CD8-positive, alpha-beta memory T cell (primary cell): ENCODE measurements at regions not wholly inside any gene's neighbourhood (a gene's known extent, or its start where the extent isn't known, plus 50 kb on each side); places are given as distances from the start of the nearest gene placed in this dataset.
"Not testable (repeated sequence)": the region's sequence is repeated elsewhere in the genome, so short reads cannot be mapped to it uniquely, and the experiment has no call there.

ENCODE experiments used
- CTCF ChIA-PET: fragments of 350-600 bp; sonication (Branson Sonifier 250); formaldehyde crosslinking; loops from one replicate; lab custom pipeline; 2021; ENCODE audit warnings: antibody characterized with exemption; lab: Charles Lee
- POLR2A ChIA-PET: fragments of 350-600 bp; sonication (Branson Sonifier 250); formaldehyde crosslinking; loops from one replicate; lab custom pipeline; 2021; ENCODE audit warnings: antibody characterized with exemption; lab: Charles Lee
- DNase-seq, 5 donors: peaks; one replicate each; pipeline versions ENCODE4 v3.0.0 to v3.0.0-alpha.2; 2020 to 2022; ENCODE audit warnings: mixed read lengths in 1 of 5
- H3K27ac ChIP-seq: one replicate; pipeline ENCODE4 v1.7.0; 2013; ENCODE audit warnings: low read depth, mild to moderate bottlenecking, low read length, moderate library complexity
- H3K27me3 ChIP-seq: 2 replicates; pipeline ENCODE4 v1.7.0; 2013; ENCODE audit warnings: low read length, mild to moderate bottlenecking; ENCODE audit not compliant: insufficient read depth, poor library complexity, severe bottlenecking
- H3K36me3 ChIP-seq: 2 replicates; pipeline ENCODE4 v1.7.0; 2013; ENCODE audit warnings: mild to moderate bottlenecking, low read length, moderate library complexity; ENCODE audit not compliant: insufficient read depth
- H3K4me1 ChIP-seq: 2 replicates; pipeline ENCODE4 v1.7.0; 2013; ENCODE audit warnings: mild to moderate bottlenecking, low read length, moderate library complexity; ENCODE audit not compliant: insufficient read depth
- H3K4me3 ChIP-seq: 2 replicates; pipeline ENCODE4 v1.7.0; 2013; ENCODE audit warnings: mild to moderate bottlenecking, low read length
- H3K9me3 ChIP-seq: 2 replicates; pipeline ENCODE4 v1.7.0; 2013; ENCODE audit warnings: mild to moderate bottlenecking, low read length
- H3K27ac Mint-ChIP-seq, 8 donors: one replicate each; pipeline ENCODE4 v1.8.0; 2020 to 2021; ENCODE audit warnings: mixed read lengths in 8 of 8, mild to moderate bottlenecking in 6 of 8, inconsistent platforms in 3 of 8, moderate library complexity in 3 of 8
- H3K27me3 Mint-ChIP-seq, 2 donors: one replicate each; pipeline ENCODE4 v1.8.0; 2020 to 2021; ENCODE audit warnings: mixed read lengths in 2 of 2, mild to moderate bottlenecking in 1 of 2, moderate library complexity in 1 of 2
- H3K36me3 Mint-ChIP-seq, 3 donors: one replicate each; pipeline ENCODE4 v1.8.0; 2020 to 2021; ENCODE audit warnings: mixed read lengths in 3 of 3, inconsistent platforms in 1 of 3, mild to moderate bottlenecking in 1 of 3
- H3K4me1 Mint-ChIP-seq, 3 donors: one replicate each; pipeline ENCODE4 v1.8.0; 2020 to 2021; ENCODE audit warnings: mixed read lengths in 3 of 3, inconsistent platforms in 1 of 3, mild to moderate bottlenecking in 1 of 3
- H3K4me3 Mint-ChIP-seq, 7 donors: one replicate each; pipeline ENCODE4 v1.8.0; 2020 to 2021; ENCODE audit warnings: mixed read lengths in 7 of 7, mild to moderate bottlenecking in 6 of 7, moderate library complexity in 4 of 7, inconsistent platforms in 2 of 7
- H3K9me3 Mint-ChIP-seq, 5 donors: one replicate each; pipeline ENCODE4 v1.8.0; 2020 to 2022; ENCODE audit warnings: mixed read lengths in 5 of 5, mild to moderate bottlenecking in 3 of 5, moderate library complexity in 2 of 5, inconsistent platforms in 1 of 5

- H3K36me3 Mint-ChIP-seq, result no peaks in the 10 kb centered on the region
- H3K27me3 Mint-ChIP-seq, result no peaks in the 10 kb centered on the region
- H3K4me1 ChIP-seq, result no peaks in the 10 kb centered on the region
- POLR2A ChIA-PET, result no interaction called here
- H3K9me3 ChIP-seq, result no peaks in the 10 kb centered on the region
- H3K4me1 Mint-ChIP-seq, result no peaks in the 10 kb centered on the region
- no peaks in the 10 kb centered on the region for H3K36me3 ChIP-seq
- H3K4me3 ChIP-seq, result no peak overlapping the region
- H3K4me3 Mint-ChIP-seq, result no peak overlapping the region
- no peak overlapping the region for H3K27ac ChIP-seq
- peaks cover 0 to 5% (median 0%) of the 10 kb centered on the region in 5 donors for H3K9me3 Mint-ChIP-seq
- no peak overlapping the region for H3K27ac Mint-ChIP-seq
- CTCF ChIA-PET, result no interaction called here
- H3K27me3 ChIP-seq, result no peaks in the 10 kb centered on the region
- no peak for DNase-seq
Measured at GRCh38 chr5:84783003-84783402, 398.3 kb upstream of the EDIL3 start.

- ChIA-PET CTCF (no interaction called here), POLR2A (no interaction called here)
- no peaks in the 10 kb centered on the region for H3K4me1 Mint-ChIP-seq
- H3K27ac ChIP-seq, result no peak overlapping the region
- H3K4me1 ChIP-seq, result no peaks in the 10 kb centered on the region
- H3K27me3 Mint-ChIP-seq, result no peaks in the 10 kb centered on the region
- H3K27me3 ChIP-seq, result no peaks in the 10 kb centered on the region
- no peak overlapping the region for H3K4me3 ChIP-seq
- H3K9me3 Mint-ChIP-seq, result peaks cover 0 to 8% (median 4%) of the 10 kb centered on the region in 5 donors
- H3K9me3 ChIP-seq, result no peaks in the 10 kb centered on the region
- no peaks in the 10 kb centered on the region for H3K36me3 ChIP-seq
- H3K36me3 Mint-ChIP-seq, result no peaks in the 10 kb centered on the region
- no peak overlapping the region for H3K4me3 Mint-ChIP-seq
- no peak for DNase-seq
- H3K27ac Mint-ChIP-seq, result no peak overlapping the region
Measured at GRCh38 chr5:84779186-84779585, 394.5 kb upstream of the EDIL3 start.

- ChIA-PET POLR2A (no interaction called here), CTCF (no interaction called here)
- no peaks in the 10 kb centered on the region for H3K4me1 Mint-ChIP-seq
- no peak overlapping the region for H3K27ac Mint-ChIP-seq
- no peak overlapping the region for H3K4me3 Mint-ChIP-seq
- Histone ChIP-seq H3K4me1 (no peaks in the 10 kb centered on the region), H3K27ac (no peak overlapping the region), H3K4me3 (no peak overlapping the region), H3K36me3 (no peaks in the 10 kb centered on the region), H3K9me3 (no peaks in the 10 kb centered on the region), H3K27me3 (no peaks in the 10 kb centered on the region)
- H3K27me3 Mint-ChIP-seq, result no peaks in the 10 kb centered on the region
- no peak for DNase-seq
- no peaks in the 10 kb centered on the region for H3K36me3 Mint-ChIP-seq
- peaks cover 0 to 22% (median 8%) of the 10 kb centered on the region in 5 donors for H3K9me3 Mint-ChIP-seq
Measured at GRCh38 chr5:84764227-84764626, 379.5 kb upstream of the EDIL3 start.

- Mint-ChIP-seq H3K9me3 (peaks cover 0 to 29% (median 1%) of the 10 kb centered on the region in 5 donors), H3K4me1 (no peaks in the 10 kb centered on the region), H3K27me3 (no peaks in the 10 kb centered on the region), H3K4me3 (no peak overlapping the region), H3K27ac (no peak overlapping the region), H3K36me3 (no peaks in the 10 kb centered on the region)
- H3K27ac ChIP-seq, result no peak overlapping the region
- POLR2A ChIA-PET, result no interaction called here
- H3K4me1 ChIP-seq, result no peaks in the 10 kb centered on the region
- CTCF ChIA-PET, result no interaction called here
- no peaks in the 10 kb centered on the region for H3K36me3 ChIP-seq
- H3K9me3 ChIP-seq, result no peaks in the 10 kb centered on the region
- H3K27me3 ChIP-seq, result no peaks in the 10 kb centered on the region
- DNase-seq, result no peak
- no peak overlapping the region for H3K4me3 ChIP-seq
Measured at GRCh38 chr5:84758008-84758407, 373.3 kb upstream of the EDIL3 start.

GRCh38 chr5:84752780-84753179 lies 368.1 kb upstream of the EDIL3 start:
- Histone ChIP-seq H3K4me1 (no peaks in the 10 kb centered on the region), H3K36me3 (no peaks in the 10 kb centered on the region), H3K4me3 (no peak overlapping the region), H3K27ac (no peak overlapping the region), H3K9me3 (no peaks in the 10 kb centered on the region), H3K27me3 (no peaks in the 10 kb centered on the region)
- no peak overlapping the region for H3K27ac Mint-ChIP-seq
- no peaks in the 10 kb centered on the region for H3K4me1 Mint-ChIP-seq
- DNase-seq, result no peak
- POLR2A ChIA-PET, result no interaction called here
- H3K9me3 Mint-ChIP-seq, result peaks cover 0 to 18% (median 6%) of the 10 kb centered on the region in 5 donors
- no peaks in the 10 kb centered on the region for H3K36me3 Mint-ChIP-seq
- no peak overlapping the region for H3K4me3 Mint-ChIP-seq
- CTCF ChIA-PET, result no interaction called here
- no peaks in the 10 kb centered on the region for H3K27me3 Mint-ChIP-seq

- H3K27me3 ChIP-seq, result no peaks in the 10 kb centered on the region
- H3K4me3 Mint-ChIP-seq, result no peak overlapping the region
- H3K4me1 Mint-ChIP-seq, result no peaks in the 10 kb centered on the region
- no peak overlapping the region for H3K27ac ChIP-seq
- POLR2A ChIA-PET, result no interaction called here
- peaks cover 0 to 13% (median 7%) of the 10 kb centered on the region in 5 donors for H3K9me3 Mint-ChIP-seq
- H3K27ac Mint-ChIP-seq, result no peak overlapping the region
- H3K36me3 Mint-ChIP-seq, result no peaks in the 10 kb centered on the region
- H3K27me3 Mint-ChIP-seq, result no peaks in the 10 kb centered on the region
- no peaks in the 10 kb centered on the region for H3K36me3 ChIP-seq
- DNase-seq, result no peak
- no peaks in the 10 kb centered on the region for H3K9me3 ChIP-seq
- H3K4me1 ChIP-seq, result no peaks in the 10 kb centered on the region
- CTCF ChIA-PET, result no interaction called here
- no peak overlapping the region for H3K4me3 ChIP-seq
Measured at GRCh38 chr5:84748313-84748712, 363.6 kb upstream of the EDIL3 start.

GRCh38 chr5:84746280-84746679 lies 361.6 kb upstream of the EDIL3 start:
- H3K4me1 ChIP-seq, H3K36me3 Mint-ChIP-seq, H3K27me3 ChIP-seq, DNase-seq, H3K9me3 ChIP-seq, H3K4me1 Mint-ChIP-seq, CTCF ChIA-PET, H3K4me3 Mint-ChIP-seq, H3K27ac Mint-ChIP-seq, H3K36me3 ChIP-seq, H3K27ac ChIP-seq, H3K27me3 Mint-ChIP-seq, POLR2A ChIA-PET, H3K4me3 ChIP-seq: not testable (repeated sequence)
- H3K9me3 Mint-ChIP-seq, result peaks cover 0 to 16% (median 6%) of the 10 kb centered on the region in 5 donors

- no peaks in the 10 kb centered on the region for H3K9me3 ChIP-seq
- no peaks in the 10 kb centered on the region for H3K4me1 Mint-ChIP-seq
- H3K4me3 Mint-ChIP-seq, result no peak overlapping the region
- no peak for DNase-seq
- peaks cover 0 to 24% (median 2%) of the 10 kb centered on the region in 5 donors for H3K9me3 Mint-ChIP-seq
- H3K36me3 Mint-ChIP-seq, result no peaks in the 10 kb centered on the region
- H3K27me3 ChIP-seq, result no peaks in the 10 kb centered on the region
- H3K27ac ChIP-seq, result no peak overlapping the region
- no peaks in the 10 kb centered on the region for H3K4me1 ChIP-seq
- H3K4me3 ChIP-seq, result no peak overlapping the region
- CTCF ChIA-PET, result no interaction called here
- no peaks in the 10 kb centered on the region for H3K36me3 ChIP-seq
- H3K27ac Mint-ChIP-seq, result no peak overlapping the region
- POLR2A ChIA-PET, result no interaction called here
- H3K27me3 Mint-ChIP-seq, result no peaks in the 10 kb centered on the region
Measured at GRCh38 chr5:84741056-84741455, 356.4 kb upstream of the EDIL3 start.

GRCh38 chr5:84729326-84729725 lies 344.6 kb upstream of the EDIL3 start:
- H3K36me3 Mint-ChIP-seq, result peaks cover 0 to 2% (median 0%) of the 10 kb centered on the region in 3 donors
- no peaks in the 10 kb centered on the region for H3K27me3 Mint-ChIP-seq
- DNase-seq, result no peak
- H3K4me1 ChIP-seq, result no peaks in the 10 kb centered on the region
- no peaks in the 10 kb centered on the region for H3K36me3 ChIP-seq
- H3K9me3 Mint-ChIP-seq, result peaks cover 0 to 12% (median 4%) of the 10 kb centered on the region in 5 donors
- POLR2A ChIA-PET, result no interaction called here
- no peak overlapping the region for H3K4me3 Mint-ChIP-seq
- CTCF ChIA-PET, result no interaction called here
- no peak overlapping the region for H3K27ac Mint-ChIP-seq
- H3K9me3 ChIP-seq, result no peaks in the 10 kb centered on the region
- H3K4me3 ChIP-seq, result no peak overlapping the region
- no peaks in the 10 kb centered on the region for H3K27me3 ChIP-seq
- no peak overlapping the region for H3K27ac ChIP-seq
- H3K4me1 Mint-ChIP-seq, result no peaks in the 10 kb centered on the region
